A549 (cell line): ENCODE measurements at regions not wholly inside any gene's neighbourhood (a gene's known extent, or its start where the extent isn't known, plus 50 kb on each side); places are given as distances from the start of the nearest gene placed in this dataset.
"Not testable (repeated sequence)": the region's sequence is repeated elsewhere in the genome, so short reads cannot be mapped to it uniquely, and the experiment has no call there.

Source experiments
- ATAC-seq, 2 experiments: fragments of 200-7000 bp in 1 of 2; fragments of >200 bp in 1 of 2; cut with Nextera tagmentation in 1 of 2; cut with Tn5 transposase in 1 of 2; 3 replicates each; pipeline versions ENCODE4 v1.8.0 to v1.9.1; 2018 to 2020; ENCODE audit warnings: mild to moderate bottlenecking in 1 of 2, moderate library complexity in 1 of 2
- CTCF ChIA-PET: fragments of 300-600 bp; sonication (Branson Sonifier 250); formaldehyde crosslinking; extraction: SDS; loops from one replicate; lab custom pipeline; 2021; ENCODE audit warnings: antibody characterized with exemption, inconsistent platforms; lab: Yijun Ruan, JAX
- POLR2A ChIA-PET: fragments of 350-600 bp; formaldehyde crosslinking; extraction: SDS; loops from one replicate; lab custom pipeline; 2021; ENCODE audit warnings: antibody characterized with exemption, inconsistent platforms; lab: Yijun Ruan, JAX
- DNase-seq, 2 experiments: peaks; one replicate each; pipeline versions ENCODE4 v3.0.0 to v3.0.0-alpha.2; 2011 to 2016; ENCODE audit warnings: low read depth in 1 of 2, low spot score in 1 of 2
- FAIRE-seq: peaks from 2 replicates; lab custom pipeline; 2011; peaks lifted over from hg19 to GRCh38; lab: Jason Lieb, UNC
- H3K27ac ChIP-seq, 2 experiments: fragments of >200 bp; sonication (Bioruptor Twin); formaldehyde crosslinking; 3 replicates each; pipeline ENCODE4 v1.5.1; 2016 to 2017
- H3K4me1 ChIP-seq: fragments of >200 bp; sonication (Bioruptor Twin); formaldehyde crosslinking; 3 replicates; pipeline ENCODE4 v1.6.1; 2016
- H3K4me2 ChIP-seq: fragments of >200 bp; sonication (Bioruptor Twin); formaldehyde crosslinking; 3 replicates; pipeline ENCODE4 v1.6.1; 2016
- H3K4me3 ChIP-seq: fragments of >200 bp; sonication (Bioruptor Twin); formaldehyde crosslinking; 3 replicates; pipeline ENCODE4 v1.5.1; 2016
- H3K9me3 ChIP-seq: fragments of >200 bp; sonication (Bioruptor Twin); formaldehyde crosslinking; 3 replicates; pipeline ENCODE4 v1.6.1; 2016
- CBX8 ChIP-seq: fragments of 200-600 bp; sonication (generic); IDR thresholded peaks from 2 replicates; pipeline ENCODE4 v1.6.1; 2016
- CHD2 ChIP-seq: fragments of 150-350 bp; IDR thresholded peaks from 2 replicates; pipeline ENCODE4 v1.6.1; 2014; ENCODE audit warnings: low read length; ENCODE audit not compliant: partially characterized antibody
- EHF ChIP-seq: fragments of 250-450 bp; sonication (Bioruptor Pico); IDR thresholded peaks from 2 replicates; pipeline ENCODE4 v1.5.0; 2020; ENCODE audit warnings: mild to moderate bottlenecking
- EP300 ChIP-seq, 2 experiments: fragments of >200 bp; sonication (Bioruptor Twin); formaldehyde crosslinking; IDR thresholded peaks; 2 replicates in 1 of 2; 3 replicates in 1 of 2; pipeline ENCODE4 v1.6.1; 2016 to 2017
- FOSB ChIP-seq: fragments of 250-450 bp; sonication (Bioruptor Pico); IDR thresholded peaks from 2 replicates; pipeline ENCODE4 v1.5.0; 2020; ENCODE audit warnings: mild to moderate bottlenecking, moderate library complexity
- HDAC2 ChIP-seq: fragments of 200-600 bp; sonication (generic); IDR thresholded peaks from 2 replicates; pipeline ENCODE4 v1.6.1; 2016
- HEYL ChIP-seq: fragments of 250-450 bp; sonication (Bioruptor Pico); IDR thresholded peaks from 2 replicates; pipeline ENCODE4 v1.8.0; 2021; ENCODE audit warnings: mild to moderate bottlenecking, moderate library complexity
- JUNB ChIP-seq: fragments of >200 bp; sonication (Bioruptor Twin); formaldehyde crosslinking; IDR thresholded peaks from 2 replicates; pipeline ENCODE4 v1.6.1; 2016
- NPAS2 ChIP-seq: fragments of 250-450 bp; sonication (Bioruptor Pico); IDR thresholded peaks from 2 replicates; pipeline ENCODE4 v1.8.0; 2022; ENCODE audit warnings: mild to moderate bottlenecking, moderate library complexity, borderline replicate concordance
- PHF8 ChIP-seq: fragments of 200-600 bp; sonication (generic); IDR thresholded peaks from 2 replicates; pipeline ENCODE4 v1.6.1; 2016; ENCODE audit warnings: low read depth, mild to moderate bottlenecking, antibody characterized with exemption, moderate library complexity, borderline replicate concordance
- POLR2A ChIP-seq: IDR thresholded peaks from 2 replicates; pipeline ENCODE4 v1.6.1; 2012; ENCODE audit warnings: mild to moderate bottlenecking, low read length
- RAD21 ChIP-seq, 2 experiments: fragments of >200 bp in 1 of 2; sonication (Bioruptor Twin) in 1 of 2; formaldehyde crosslinking in 1 of 2; IDR thresholded peaks in 1 of 2; conservative IDR thresholded peaks in 1 of 2; 2 replicates in 1 of 2; 3 replicates in 1 of 2; pipeline ENCODE4 v1.6.1; 2012 to 2018; ENCODE audit warnings: inconsistent platforms in 1 of 2
- SMC3 ChIP-seq: fragments of >200 bp; sonication (Bioruptor Twin); formaldehyde crosslinking; IDR thresholded peaks from 3 replicates; pipeline ENCODE4 v1.6.1; 2018; ENCODE audit warnings: inconsistent platforms
- SREBF2 ChIP-seq: fragments of 450-650 bp; IDR thresholded peaks from 2 replicates; pipeline ENCODE4 v1.6.1; 2014; ENCODE audit warnings: mild to moderate bottlenecking, moderate library complexity
- ZNF302 ChIP-seq: fragments of 250-450 bp; sonication (Bioruptor Pico); IDR thresholded peaks from 2 replicates; pipeline ENCODE4 v1.9.0; 2021; ENCODE audit warnings: inconsistent platforms, mild to moderate bottlenecking, moderate library complexity
- ZSCAN20 ChIP-seq: fragments of 250-450 bp; sonication (Bioruptor Pico); IDR thresholded peaks from 2 replicates; pipeline ENCODE4 v1.8.0; 2022; ENCODE audit warnings: mild to moderate bottlenecking, moderate library complexity
- WGBS: methylation state at CpG from one replicate; pipeline ENCODE4 v1.1.6; 2017; ENCODE audit errors: missing lambda C conversion rate; 5-methylcytosine and 5-hydroxymethylcytosine counted together
- TF ChIP-seq, protein P1 (sequence below): fragments of 250-450 bp; sonication (Bioruptor Pico); IDR thresholded peaks from 2 replicates; pipeline ENCODE4 v1.5.0; 2021; ENCODE audit warnings: mild to moderate bottlenecking, moderate library complexity, borderline replicate concordance
- TF ChIP-seq, protein P2 (sequence below): fragments of 200-600 bp; sonication (generic); IDR thresholded peaks from 2 replicates; pipeline ENCODE4 v1.6.1; 2016; ENCODE audit warnings: antibody characterized with exemption, mild to moderate bottlenecking, moderate library complexity
- TF ChIP-seq, protein P3 (sequence below): IDR thresholded peaks from 2 replicates; pipeline ENCODE4 v1.6.1; 2012; ENCODE audit warnings: low read depth, borderline replicate concordance

DNA sequence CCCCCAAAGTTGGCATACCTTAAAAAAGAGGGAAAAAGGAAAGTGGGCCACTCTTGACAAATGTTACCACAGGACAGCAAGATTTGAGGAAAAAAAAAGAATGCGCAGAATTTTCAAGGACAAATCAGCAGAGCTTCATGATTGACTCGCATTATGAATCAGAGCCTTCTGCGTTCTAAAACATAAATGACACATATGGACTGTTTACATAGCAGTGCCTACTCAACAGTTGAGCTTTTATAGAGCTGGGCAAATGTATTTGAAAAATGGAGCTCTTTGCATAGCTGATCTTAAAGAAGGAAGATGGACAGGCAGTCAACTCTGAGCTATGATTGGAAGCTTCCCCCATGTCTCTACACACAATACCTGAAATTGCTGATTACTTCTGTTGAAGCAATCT, 213.2 kb upstream of the NT5E start:
- Histone ChIP-seq H3K4me3 (no peak overlapping the region), H3K9me3 (no peaks in the 10 kb centered on the region), H3K27ac (no peak overlapping the region), H3K4me1 (no peaks in the 10 kb centered on the region), H3K4me2 (no peak overlapping the region)
- ChIA-PET POLR2A (no interaction called here), CTCF (interaction anchor here (0.7 kb wide), 1 partner anchor 574 kb away, joined by 3 read pairs; no protein-coding TSS in a partner anchor)
- TF ChIP-seq FOSB (no peak), HDAC2 (no peak), PHF8 (no peak), POLR2A (no peak), SREBF2 (no peak), EHF (CRISPR knock-in tag) (no peak), JUNB (no peak), RAD21 (conservative IDR thresholded peaks at IDR 0.05 in 1 of 2, IDR thresholded peaks at IDR 0.05 in 1 of 2) (no peak), CBX8 (no peak), SMC3 (no peak), NPAS2 (no peak), HEYL (no peak), EP300 (IDR thresholded peaks at IDR 0.05) (no peak), ZNF302 (CRISPR knock-in tag) (no peak), ZSCAN20 (CRISPR knock-in tag) (no peak), CHD2 (no peak)
- TF ChIP-seq, protein P1, sequence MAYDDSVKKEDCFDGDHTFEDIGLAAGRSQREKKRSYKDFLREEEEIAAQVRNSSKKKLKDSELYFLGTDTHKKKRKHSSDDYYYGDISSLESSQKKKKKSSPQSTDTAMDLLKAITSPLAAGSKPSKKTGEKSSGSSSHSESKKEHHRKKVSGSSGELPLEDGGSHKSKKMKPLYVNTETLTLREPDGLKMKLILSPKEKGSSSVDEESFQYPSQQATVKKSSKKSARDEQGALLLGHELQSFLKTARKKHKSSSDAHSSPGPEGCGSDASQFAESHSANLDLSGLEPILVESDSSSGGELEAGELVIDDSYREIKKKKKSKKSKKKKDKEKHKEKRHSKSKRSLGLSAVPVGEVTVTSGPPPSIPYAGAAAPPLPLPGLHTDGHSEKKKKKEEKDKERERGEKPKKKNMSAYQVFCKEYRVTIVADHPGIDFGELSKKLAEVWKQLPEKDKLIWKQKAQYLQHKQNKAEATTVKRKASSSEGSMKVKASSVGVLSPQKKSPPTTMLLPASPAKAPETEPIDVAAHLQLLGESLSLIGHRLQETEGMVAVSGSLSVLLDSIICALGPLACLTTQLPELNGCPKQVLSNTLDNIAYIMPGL (CRISPR knock-in tag), result no peak
- TF ChIP-seq, protein P2, sequence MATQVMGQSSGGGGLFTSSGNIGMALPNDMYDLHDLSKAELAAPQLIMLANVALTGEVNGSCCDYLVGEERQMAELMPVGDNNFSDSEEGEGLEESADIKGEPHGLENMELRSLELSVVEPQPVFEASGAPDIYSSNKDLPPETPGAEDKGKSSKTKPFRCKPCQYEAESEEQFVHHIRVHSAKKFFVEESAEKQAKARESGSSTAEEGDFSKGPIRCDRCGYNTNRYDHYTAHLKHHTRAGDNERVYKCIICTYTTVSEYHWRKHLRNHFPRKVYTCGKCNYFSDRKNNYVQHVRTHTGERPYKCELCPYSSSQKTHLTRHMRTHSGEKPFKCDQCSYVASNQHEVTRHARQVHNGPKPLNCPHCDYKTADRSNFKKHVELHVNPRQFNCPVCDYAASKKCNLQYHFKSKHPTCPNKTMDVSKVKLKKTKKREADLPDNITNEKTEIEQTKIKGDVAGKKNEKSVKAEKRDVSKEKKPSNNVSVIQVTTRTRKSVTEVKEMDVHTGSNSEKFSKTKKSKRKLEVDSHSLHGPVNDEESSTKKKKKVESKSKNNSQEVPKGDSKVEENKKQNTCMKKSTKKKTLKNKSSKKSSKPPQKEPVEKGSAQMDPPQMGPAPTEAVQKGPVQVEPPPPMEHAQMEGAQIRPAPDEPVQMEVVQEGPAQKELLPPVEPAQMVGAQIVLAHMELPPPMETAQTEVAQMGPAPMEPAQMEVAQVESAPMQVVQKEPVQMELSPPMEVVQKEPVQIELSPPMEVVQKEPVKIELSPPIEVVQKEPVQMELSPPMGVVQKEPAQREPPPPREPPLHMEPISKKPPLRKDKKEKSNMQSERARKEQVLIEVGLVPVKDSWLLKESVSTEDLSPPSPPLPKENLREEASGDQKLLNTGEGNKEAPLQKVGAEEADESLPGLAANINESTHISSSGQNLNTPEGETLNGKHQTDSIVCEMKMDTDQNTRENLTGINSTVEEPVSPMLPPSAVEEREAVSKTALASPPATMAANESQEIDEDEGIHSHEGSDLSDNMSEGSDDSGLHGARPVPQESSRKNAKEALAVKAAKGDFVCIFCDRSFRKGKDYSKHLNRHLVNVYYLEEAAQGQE, result no peak
- TF ChIP-seq, protein P3, sequence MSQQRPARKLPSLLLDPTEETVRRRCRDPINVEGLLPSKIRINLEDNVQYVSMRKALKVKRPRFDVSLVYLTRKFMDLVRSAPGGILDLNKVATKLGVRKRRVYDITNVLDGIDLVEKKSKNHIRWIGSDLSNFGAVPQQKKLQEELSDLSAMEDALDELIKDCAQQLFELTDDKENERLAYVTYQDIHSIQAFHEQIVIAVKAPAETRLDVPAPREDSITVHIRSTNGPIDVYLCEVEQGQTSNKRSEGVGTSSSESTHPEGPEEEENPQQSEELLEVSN, result no peak
- no peak for ATAC-seq
- no peak for FAIRE-seq
- DNase-seq, result no peak
- 45% methylated on average over 3 of the region's 3 CpGs for WGBS

DNA sequence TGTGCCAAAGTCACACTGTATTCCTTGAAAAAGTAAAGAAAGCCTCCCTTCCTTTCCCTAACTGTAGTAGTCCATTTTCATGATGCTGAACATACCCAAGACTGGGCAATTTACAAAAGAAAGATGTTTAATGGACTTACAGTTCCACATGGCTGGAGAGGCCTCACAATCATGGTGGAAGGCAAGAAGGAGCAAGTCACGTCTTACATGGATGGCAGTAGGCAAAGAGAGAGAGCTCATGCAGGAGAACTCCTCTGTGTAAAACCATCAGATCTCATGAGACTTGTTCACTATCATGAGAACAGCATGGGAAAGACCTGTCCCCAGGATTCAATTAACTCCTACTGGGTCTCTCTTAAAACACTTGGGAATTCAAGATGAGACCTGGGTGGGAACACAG, 222.5 kb upstream of the NT5E start:
- FAIRE-seq, DNase-seq, H3K4me3 ChIP-seq, H3K4me1 ChIP-seq, H3K9me3 ChIP-seq, ATAC-seq, H3K4me2 ChIP-seq, CTCF ChIA-PET, H3K27ac ChIP-seq, POLR2A ChIA-PET: not testable (repeated sequence)
- WGBS, result 0% methylated on average over 1 of the region's 1 CpG

DNA sequence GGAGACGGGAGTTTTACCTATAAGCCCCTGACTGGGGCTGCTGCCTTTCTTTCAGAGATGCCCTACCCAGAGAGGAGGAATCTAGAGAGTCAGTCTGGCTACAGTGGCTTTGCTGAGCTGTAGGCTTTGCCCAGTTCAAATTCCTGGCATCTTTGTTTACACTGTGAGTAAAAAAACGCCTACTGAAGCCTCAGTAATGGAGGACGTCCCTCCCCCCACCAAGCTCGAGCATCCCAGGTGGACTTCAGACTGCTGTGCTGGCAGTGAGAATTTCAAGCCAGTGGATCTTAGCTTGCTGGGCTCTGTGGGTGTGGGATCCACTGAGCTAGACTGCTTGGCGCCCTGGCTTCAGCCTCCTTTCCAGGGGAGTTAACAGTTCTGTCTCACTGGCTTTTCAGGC, 237.1 kb upstream of the NT5E start:
- POLR2A ChIA-PET, H3K4me3 ChIP-seq, FAIRE-seq, ATAC-seq, H3K4me2 ChIP-seq, DNase-seq, CTCF ChIA-PET, H3K27ac ChIP-seq, H3K4me1 ChIP-seq, H3K9me3 ChIP-seq: not testable (repeated sequence)
- 5% methylated on average over 3 of the region's 5 CpGs for WGBS
